ENCODE measurements at regions not wholly inside any gene's neighbourhood (a gene's known extent, or its start where the extent isn't known, plus 50 kb on each side); places are given as distances from the start of the nearest gene placed in this dataset.
"Not testable (repeated sequence)": the region's sequence is repeated elsewhere in the genome, so short reads cannot be mapped to it uniquely, and the experiment has no call there.

GRCh38 chr2:125185691-125186270 lies 1160.7 kb downstream of the CNTNAP5 start:
- no peak for DNase-seq (ENCODE audit: low read depth, low spot score)
- no peak overlapping the region for H3K27ac ChIP-seq

- no peak for DNase-seq (ENCODE audit: low read depth, low spot score)
- H3K27ac ChIP-seq = no peak overlapping the region
These were observed 1182.3 kb downstream of the CNTNAP5 start for GRCh38 chr2:125207431-125207830.

DNA sequence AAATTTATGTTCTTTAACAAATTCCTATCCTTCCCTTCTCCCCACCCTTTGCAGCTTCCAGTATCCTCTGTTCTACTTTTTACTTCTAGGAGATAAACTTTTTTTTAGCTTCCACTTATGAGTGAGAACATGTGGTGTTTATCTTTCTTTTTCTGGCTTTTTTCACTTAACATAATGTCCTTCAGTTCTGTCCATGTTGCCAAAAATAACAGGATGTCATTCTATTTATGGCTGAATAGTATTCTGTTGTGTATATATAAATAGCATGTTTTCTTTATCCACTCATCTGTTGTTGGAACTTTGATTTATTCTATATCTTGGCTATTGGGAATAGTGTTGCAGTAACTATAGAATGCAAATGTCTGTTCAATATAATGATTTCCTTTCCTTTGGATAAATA lies 1191.2 kb downstream of the CNTNAP5 start:
- DNase-seq (ENCODE audit: low read depth, low spot score) = no peak
- H3K27ac ChIP-seq = no peak overlapping the region

- DNase-seq (ENCODE audit: low read depth, low spot score) = no peak
- H3K27ac ChIP-seq = no peak overlapping the region
These were observed 1199.1 kb downstream of the CNTNAP5 start for GRCh38 chr2:125224188-125224587.

- H3K27ac ChIP-seq = no peak overlapping the region
- DNase-seq (ENCODE audit: low read depth, low spot score) = no peak
These were observed 1199.7 kb downstream of the CNTNAP5 start for GRCh38 chr2:125224830-125225229.

GRCh38 chr2:125227843-125228392 lies 1202.8 kb downstream of the CNTNAP5 start:
- no peak for DNase-seq (ENCODE audit: low read depth, low spot score)
- no peak overlapping the region for H3K27ac ChIP-seq

DNA sequence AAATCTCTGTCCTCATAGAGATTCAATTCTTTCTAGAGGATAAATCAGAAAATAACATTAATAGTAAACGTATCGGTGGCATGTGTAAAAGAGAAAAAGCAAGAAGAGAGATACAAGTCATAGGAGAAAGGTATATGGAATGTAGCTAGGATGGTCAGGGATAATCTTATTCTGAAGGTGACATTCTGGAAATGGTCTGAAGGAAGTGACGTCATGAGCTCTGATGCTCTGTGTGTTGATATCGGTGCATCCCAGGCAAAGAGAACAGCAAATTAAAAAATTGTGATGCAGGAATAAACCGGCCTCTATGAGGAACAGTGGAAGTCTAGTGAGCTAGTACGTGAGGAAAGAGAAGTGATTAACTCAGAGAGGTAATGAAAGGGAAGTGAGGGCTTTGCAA lies 1215.8 kb downstream of the CNTNAP5 start:
- H3K27ac ChIP-seq = no peak overlapping the region
- no peak for DNase-seq (ENCODE audit: low read depth, low spot score)

- H3K27ac ChIP-seq = no peak overlapping the region
- DNase-seq (ENCODE audit: low read depth, low spot score) = no peak
These were observed 1218.0 kb downstream of the CNTNAP5 start for GRCh38 chr2:125243074-125243473.

GRCh38 chr2:125254010-125254409 lies 1228.9 kb downstream of the CNTNAP5 start:
- H3K27ac ChIP-seq = no peak overlapping the region
- no peak for DNase-seq (ENCODE audit: low read depth, low spot score)

DNA sequence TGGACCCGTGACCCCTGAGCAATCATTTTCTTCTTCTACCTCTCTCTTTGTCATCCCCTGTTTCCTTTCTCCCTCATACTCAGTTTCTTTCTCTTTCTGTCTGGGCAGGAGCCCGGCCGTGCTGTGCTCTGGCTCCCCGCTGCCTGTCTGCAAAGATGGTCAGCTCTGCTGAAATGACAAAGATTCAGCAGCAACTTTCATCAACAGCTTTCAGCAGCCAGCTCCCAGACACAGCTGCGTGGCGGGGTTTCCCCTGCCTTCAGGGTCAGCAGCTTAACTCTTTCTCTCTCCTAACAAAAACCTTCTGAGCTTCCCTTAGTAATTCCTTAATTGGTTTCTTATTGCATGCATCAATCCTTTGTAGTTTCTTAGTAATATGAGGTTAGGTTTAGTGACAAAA lies 1234.4 kb downstream of the CNTNAP5 start:
- DNase-seq (ENCODE audit: low read depth, low spot score) = no peak
- no peak overlapping the region for H3K27ac ChIP-seq

- not testable (repeated sequence) for H3K27ac ChIP-seq; DNase-seq (ENCODE audit: low read depth, low spot score)
These were observed 1235.4 kb downstream of the CNTNAP5 start for GRCh38 chr2:125260366-125260930.

DNA sequence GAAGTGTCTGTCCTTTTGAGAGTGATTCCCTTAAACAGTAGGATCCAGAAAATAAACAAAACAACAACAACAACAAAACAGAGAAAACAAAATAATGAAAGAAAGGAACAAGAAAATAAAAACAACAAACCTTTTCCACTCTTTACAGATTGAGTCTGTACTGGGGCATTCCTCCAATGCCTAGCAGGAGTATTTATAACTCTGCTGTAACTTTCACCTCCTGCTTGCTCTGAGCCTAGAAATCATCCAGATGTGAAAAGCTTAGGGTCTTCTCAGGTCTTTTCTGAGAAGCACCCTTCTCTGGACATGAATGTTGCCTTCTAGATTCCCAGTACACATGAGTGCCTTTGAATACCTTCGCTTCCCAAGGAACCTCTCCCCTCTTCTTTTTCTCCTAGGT lies 1239.4 kb downstream of the CNTNAP5 start:
- no peak overlapping the region for H3K27ac ChIP-seq
- no peak for DNase-seq (ENCODE audit: low read depth, low spot score)

DNA sequence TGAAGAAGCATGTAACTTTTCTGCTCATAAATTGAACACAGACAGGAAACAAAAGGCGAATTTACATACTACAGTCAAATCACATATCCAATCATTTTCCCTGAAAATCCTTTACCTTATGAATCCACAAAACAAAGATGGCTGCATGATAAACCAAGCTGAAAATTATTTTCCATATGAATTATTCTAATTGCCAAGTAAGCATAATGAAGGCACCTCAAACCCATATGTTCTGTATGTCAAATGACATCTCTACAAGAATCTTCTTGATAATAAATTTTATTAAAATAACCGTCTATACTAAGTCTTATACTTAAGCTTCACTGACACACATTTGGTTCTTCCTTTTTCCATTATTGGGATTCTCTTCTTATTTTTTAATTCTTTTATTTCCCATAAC lies 1242.6 kb downstream of the CNTNAP5 start:
- no peak for DNase-seq (ENCODE audit: low read depth, low spot score)
- no peak overlapping the region for H3K27ac ChIP-seq

DNA sequence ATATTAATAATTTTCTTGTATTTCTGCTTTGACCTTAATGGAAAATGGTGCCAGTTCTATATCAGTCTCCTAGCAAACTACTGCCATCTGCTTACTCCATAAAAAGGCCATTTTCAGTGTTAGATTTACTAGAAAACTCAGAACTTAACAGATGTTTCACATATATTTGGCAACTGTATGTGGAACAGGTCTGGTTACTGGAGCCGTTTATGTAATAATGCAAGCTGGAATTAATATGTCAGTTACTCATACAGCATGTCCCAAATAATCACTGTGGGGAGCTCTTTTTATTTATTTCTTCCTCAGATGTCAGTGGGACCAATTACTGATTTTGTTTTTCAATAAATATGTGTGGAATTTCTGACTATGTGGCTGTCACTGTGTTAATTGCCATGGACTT lies 1247.6 kb downstream of the CNTNAP5 start:
- H3K27ac ChIP-seq = no peak overlapping the region
- DNase-seq (ENCODE audit: low read depth, low spot score) = no peak

DNA sequence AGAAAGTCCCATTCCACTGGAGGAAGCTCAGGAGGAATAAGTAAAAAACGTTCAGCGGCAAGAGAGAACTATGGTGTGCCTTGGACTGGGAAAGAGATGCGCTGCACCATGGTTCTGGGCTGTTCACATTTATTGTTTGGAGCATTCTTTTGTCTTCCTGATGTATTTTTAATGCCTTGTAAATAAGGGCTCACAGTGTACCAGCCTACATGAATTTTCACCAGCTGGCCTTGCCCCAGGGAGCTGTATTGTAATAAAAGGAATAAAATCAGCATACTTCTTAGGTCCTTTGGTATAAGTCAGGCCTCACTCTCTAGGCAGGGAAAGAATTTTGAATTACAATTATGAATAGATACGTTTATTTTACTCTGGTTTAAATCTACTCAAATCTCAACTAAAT lies 1249.6 kb downstream of the CNTNAP5 start:
- H3K27ac ChIP-seq = no peak overlapping the region
- no peak for DNase-seq (ENCODE audit: low read depth, low spot score)

- no peak overlapping the region for H3K27ac ChIP-seq
- no peak for DNase-seq (ENCODE audit: low read depth, low spot score)
These were observed 1255.2 kb downstream of the CNTNAP5 start for GRCh38 chr2:125280265-125280664.

DNA sequence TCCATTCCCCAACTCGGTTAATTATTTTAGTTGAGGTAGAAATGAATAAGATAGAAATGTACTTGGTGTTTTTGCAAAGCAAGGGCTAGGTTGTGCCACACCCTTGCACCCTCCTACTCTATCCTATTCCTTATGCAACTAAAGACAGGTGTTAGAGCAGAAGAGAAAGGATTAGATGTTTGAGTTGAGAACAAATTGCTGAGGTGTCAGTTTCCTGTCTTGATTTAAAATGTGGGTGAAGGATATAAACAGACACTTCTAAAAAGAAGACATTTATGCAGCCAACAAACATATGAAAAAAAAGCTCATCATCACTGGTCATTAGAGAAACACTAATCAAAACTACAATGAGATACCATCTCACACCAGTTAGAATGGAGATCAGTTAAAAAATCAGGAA lies 1256.2 kb downstream of the CNTNAP5 start:
- no peak for DNase-seq (ENCODE audit: low read depth, low spot score)
- H3K27ac ChIP-seq = no peak overlapping the region

DNA sequence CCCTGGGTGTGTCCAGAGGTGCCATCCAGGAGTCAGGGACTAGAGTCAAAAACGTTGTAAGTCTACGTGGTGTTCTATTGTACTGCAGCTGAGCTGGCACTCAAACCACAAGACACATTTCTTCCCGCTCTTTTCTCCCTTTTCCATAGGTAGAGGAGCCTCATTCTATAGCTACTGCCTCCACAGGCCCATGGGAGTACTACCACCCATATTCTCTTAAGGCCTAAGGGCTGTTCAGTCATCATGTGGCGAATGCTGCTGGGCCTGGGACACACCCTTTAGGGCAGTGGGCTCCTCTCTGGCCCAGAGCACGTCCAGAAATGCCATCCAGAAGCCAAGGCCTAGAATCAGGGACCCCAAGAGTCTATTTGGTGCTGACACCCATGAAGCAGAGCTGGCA lies 1271.7 kb downstream of the CNTNAP5 start:
- DNase-seq (ENCODE audit: low read depth, low spot score) = no peak
- no peak overlapping the region for H3K27ac ChIP-seq

GRCh38 chr2:125310657-125311364 lies 1285.7 kb downstream of the CNTNAP5 start:
- no peak for DNase-seq (ENCODE audit: low read depth, low spot score)
- no peak overlapping the region for H3K27ac ChIP-seq

GRCh38 chr2:125312342-125312741 lies 1287.3 kb downstream of the CNTNAP5 start:
- no peak for DNase-seq (ENCODE audit: low read depth, low spot score)
- no peak overlapping the region for H3K27ac ChIP-seq

- no peak for DNase-seq (ENCODE audit: low read depth, low spot score)
- H3K27ac ChIP-seq = no peak overlapping the region
These were observed 1288.7 kb downstream of the CNTNAP5 start for GRCh38 chr2:125313806-125314205.

GRCh38 chr2:125318740-125319139 lies 1293.7 kb downstream of the CNTNAP5 start:
- no peak for DNase-seq (ENCODE audit: low read depth, low spot score)
- H3K27ac ChIP-seq = no peak overlapping the region
